Breast epithelium (tissue), 3 donors: ENCODE measurements at regions not wholly inside any gene's neighbourhood (a gene's known extent, or its start where the extent isn't known, plus 50 kb on each side); places are given as distances from the start of the nearest gene placed in this dataset.

Source experiments
- CTCF ChIP-seq, 3 donors: fragments of 450-650 bp; IDR thresholded peaks; one replicate each; pipeline ENCODE4 v1.5.1; 2016 to 2017; ENCODE audit warnings: antibody characterized with exemption in 3 of 3, mild to moderate bottlenecking in 3 of 3, moderate library complexity in 3 of 3
- POLR2A ChIP-seq: fragments of 450-650 bp; IDR thresholded peaks from one replicate; pipeline ENCODE4 v1.6.1; 2016; ENCODE audit warnings: antibody characterized with exemption, mild to moderate bottlenecking, moderate library complexity
- POLR2AphosphoS5 ChIP-seq, 3 donors: sonication (generic); formaldehyde crosslinking; IDR thresholded peaks; one replicate each; pipeline ENCODE4 v1.6.1; 2017; ENCODE audit warnings: antibody characterized with exemption in 3 of 3

- TF ChIP-seq CTCF (IDR thresholded peaks at IDR 0.05) (no peak), POLR2A (no peak), POLR2AphosphoS5 (IDR thresholded peaks at IDR 0.05) (no peak)
These were observed 117.6 kb upstream of the HMHB1 start for GRCh38 chr5:143694357-143694756.
